ENCODE measurements at regions not wholly inside any gene's neighbourhood (a gene's known extent, or its start where the extent isn't known, plus 50 kb on each side); places are given as distances from the start of the nearest gene placed in this dataset.

GRCh38 chr9:24731754-24732153 lies 186.1 kb upstream of the IZUMO3 start:
- TF ChIP-seq, protein P1, sequence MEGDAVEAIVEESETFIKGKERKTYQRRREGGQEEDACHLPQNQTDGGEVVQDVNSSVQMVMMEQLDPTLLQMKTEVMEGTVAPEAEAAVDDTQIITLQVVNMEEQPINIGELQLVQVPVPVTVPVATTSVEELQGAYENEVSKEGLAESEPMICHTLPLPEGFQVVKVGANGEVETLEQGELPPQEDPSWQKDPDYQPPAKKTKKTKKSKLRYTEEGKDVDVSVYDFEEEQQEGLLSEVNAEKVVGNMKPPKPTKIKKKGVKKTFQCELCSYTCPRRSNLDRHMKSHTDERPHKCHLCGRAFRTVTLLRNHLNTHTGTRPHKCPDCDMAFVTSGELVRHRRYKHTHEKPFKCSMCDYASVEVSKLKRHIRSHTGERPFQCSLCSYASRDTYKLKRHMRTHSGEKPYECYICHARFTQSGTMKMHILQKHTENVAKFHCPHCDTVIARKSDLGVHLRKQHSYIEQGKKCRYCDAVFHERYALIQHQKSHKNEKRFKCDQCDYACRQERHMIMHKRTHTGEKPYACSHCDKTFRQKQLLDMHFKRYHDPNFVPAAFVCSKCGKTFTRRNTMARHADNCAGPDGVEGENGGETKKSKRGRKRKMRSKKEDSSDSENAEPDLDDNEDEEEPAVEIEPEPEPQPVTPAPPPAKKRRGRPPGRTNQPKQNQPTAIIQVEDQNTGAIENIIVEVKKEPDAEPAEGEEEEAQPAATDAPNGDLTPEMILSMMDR (conservative IDR thresholded peaks at IDR 0.05), result no peak
- H3K4me3 Mint-ChIP-seq, result no peak overlapping the region
- no peak overlapping the region for H3K27ac Mint-ChIP-seq (ENCODE audit: unreplicated experiment)
- H3K9me3 Mint-ChIP-seq, result no peaks in the 10 kb centered on the region
- H3K4me1 Mint-ChIP-seq, result no peaks in the 10 kb centered on the region
- no peak for DNase-seq (ENCODE audit: low read depth, low spot score)
- no peaks in the 10 kb centered on the region for H3K36me3 Mint-ChIP-seq (ENCODE audit: low read depth)
- no peaks in the 10 kb centered on the region for H3K27me3 Mint-ChIP-seq (ENCODE audit: low read depth)

DNA sequence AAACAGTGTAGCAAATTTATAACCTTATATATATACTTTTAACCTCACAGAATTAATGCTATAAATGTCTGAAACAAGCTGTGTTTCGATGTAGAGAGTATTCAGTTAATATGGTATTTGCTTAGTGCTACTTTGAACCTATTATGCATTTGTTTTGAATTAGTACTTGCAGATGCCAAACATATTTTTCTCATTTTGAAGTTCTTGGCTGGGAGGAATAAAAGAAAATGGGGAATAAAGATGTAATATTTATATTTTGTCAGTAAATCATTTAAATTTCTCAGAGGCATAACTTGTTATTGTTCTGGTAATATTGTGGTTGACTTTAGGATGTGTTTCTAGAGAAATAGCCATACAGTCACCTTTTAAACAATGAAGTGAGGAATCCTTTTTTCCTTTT lies 175.9 kb upstream of the IZUMO3 start:
- Mint-ChIP-seq H3K27me3 (ENCODE audit: low read depth) (no peaks in the 10 kb centered on the region), H3K36me3 (ENCODE audit: low read depth) (no peaks in the 10 kb centered on the region), H3K4me1 (no peaks in the 10 kb centered on the region), H3K9me3 (peaks cover 2% of the 10 kb centered on the region), H3K4me3 (no peak overlapping the region), H3K27ac (ENCODE audit: unreplicated experiment) (no peak overlapping the region)
- TF ChIP-seq, protein P1 (conservative IDR thresholded peaks at IDR 0.05), result no peak
- no peak for DNase-seq (ENCODE audit: low read depth, low spot score)

DNA sequence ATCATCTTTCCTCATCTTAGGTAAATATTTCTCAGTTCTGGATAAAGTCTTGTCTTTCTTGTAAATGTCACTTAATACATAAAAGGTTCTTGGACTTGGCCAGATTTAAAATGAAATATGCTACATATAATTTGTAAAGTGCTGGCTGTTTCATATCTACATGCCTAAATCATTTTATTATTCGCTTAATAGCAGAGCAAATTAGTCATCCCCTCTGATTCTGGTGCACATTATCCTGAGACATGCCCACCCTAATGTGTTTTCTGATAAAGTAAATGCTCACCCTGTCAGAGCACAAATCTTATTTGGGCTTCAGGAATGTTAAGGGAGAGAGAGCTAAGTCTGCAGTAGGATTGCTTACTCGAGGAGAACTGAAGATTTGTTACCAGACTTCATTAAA lies 166.5 kb upstream of the IZUMO3 start:
- Mint-ChIP-seq H3K4me3 (no peak overlapping the region), H3K9me3 (no peaks in the 10 kb centered on the region), H3K27me3 (ENCODE audit: low read depth) (no peaks in the 10 kb centered on the region), H3K36me3 (ENCODE audit: low read depth) (no peaks in the 10 kb centered on the region), H3K4me1 (no peaks in the 10 kb centered on the region), H3K27ac (ENCODE audit: unreplicated experiment) (no peak overlapping the region)
- TF ChIP-seq, protein P1 (conservative IDR thresholded peaks at IDR 0.05), result no peak
- DNase-seq (ENCODE audit: low read depth, low spot score), result no peak

DNA sequence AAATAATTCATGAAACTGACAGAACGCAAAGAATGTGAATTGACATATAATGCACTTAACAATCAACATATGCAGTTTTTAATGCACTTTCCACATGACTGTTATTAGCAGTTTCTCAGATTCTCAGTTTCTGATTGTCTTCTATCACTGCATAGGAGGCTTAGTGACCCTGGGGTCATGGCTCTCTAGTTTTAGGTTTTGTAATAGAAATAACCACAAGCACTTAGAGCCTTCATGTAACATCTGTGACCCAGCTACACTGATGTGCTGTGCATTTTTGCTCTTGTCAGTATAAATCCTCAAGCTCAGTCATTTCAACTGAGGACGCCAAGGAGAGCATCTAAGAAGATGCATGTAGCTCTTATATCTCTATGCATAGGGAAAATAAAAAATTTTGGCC lies 163.1 kb upstream of the IZUMO3 start:
- Mint-ChIP-seq H3K36me3 (ENCODE audit: low read depth) (no peaks in the 10 kb centered on the region), H3K9me3 (no peaks in the 10 kb centered on the region), H3K27me3 (ENCODE audit: low read depth) (no peaks in the 10 kb centered on the region), H3K27ac (ENCODE audit: unreplicated experiment) (no peak overlapping the region), H3K4me1 (no peaks in the 10 kb centered on the region), H3K4me3 (no peak overlapping the region)
- DNase-seq (ENCODE audit: low read depth, low spot score), result no peak
- TF ChIP-seq, protein P1 (conservative IDR thresholded peaks at IDR 0.05), result no peak

DNA sequence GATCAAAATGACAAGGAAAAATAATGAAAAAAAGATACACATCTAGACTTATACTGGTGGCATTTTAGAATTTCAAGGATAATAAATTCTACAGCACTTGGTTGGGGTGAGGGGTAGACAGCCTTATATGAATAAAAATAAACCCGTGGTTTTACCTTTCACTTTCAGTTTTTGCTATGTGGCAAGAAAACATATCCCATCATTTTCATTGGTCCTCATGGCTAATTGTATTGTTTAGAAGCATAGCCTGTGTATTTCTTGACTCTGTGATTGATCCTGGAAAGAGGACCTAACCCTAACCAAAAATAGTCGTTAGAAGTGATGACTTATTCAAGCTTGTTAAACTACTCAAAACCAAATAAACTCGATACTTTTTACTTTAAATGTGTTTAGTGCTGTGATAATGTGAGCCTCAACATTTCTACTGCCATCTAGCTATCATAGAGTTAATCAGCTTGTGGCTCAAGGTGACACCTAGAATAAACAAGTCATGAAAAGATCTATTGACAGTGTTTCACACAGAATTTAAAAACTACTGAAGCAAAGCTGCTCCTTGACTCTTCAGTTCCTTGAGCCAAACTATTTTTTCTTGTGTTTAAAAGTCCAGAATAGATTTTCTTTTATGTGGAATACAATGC lies 153.3 kb upstream of the IZUMO3 start:
- Mint-ChIP-seq H3K9me3 (peaks cover 2% of the 10 kb centered on the region), H3K4me1 (no peaks in the 10 kb centered on the region), H3K27me3 (ENCODE audit: low read depth) (no peaks in the 10 kb centered on the region), H3K27ac (ENCODE audit: unreplicated experiment) (no peak overlapping the region), H3K36me3 (ENCODE audit: low read depth) (no peaks in the 10 kb centered on the region), H3K4me3 (no peak overlapping the region)
- no peak for DNase-seq (ENCODE audit: low read depth, low spot score)
- TF ChIP-seq, protein P1 (conservative IDR thresholded peaks at IDR 0.05), result no peak
